ENCODE measurements at regions not wholly inside any gene's neighbourhood (a gene's known extent, or its start where the extent isn't known, plus 50 kb on each side); places are given as distances from the start of the nearest gene placed in this dataset.

DNA sequence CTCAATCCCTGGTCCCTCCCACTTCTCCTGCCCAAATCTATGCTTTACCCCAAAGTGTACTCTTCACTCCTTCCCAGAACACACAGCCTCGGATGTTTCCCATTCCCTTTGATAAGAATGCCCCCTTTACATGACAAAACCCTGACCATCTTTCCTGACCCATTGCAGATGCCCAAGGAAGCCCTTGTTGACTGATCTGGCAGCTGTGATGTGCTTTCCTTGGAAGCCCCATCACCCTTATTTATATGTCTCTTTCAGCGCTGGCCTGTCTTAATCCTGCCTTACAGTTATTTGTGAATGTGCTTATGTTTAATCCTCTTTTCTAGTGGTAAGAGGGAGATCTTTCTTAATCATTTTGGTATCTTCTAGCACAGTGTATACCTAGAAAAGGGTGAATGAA, 523.1 kb downstream of the CD83 start:
- no peak overlapping the region for H2BK5ac ChIP-seq (ENCODE audit: low read depth, low read length, poor library complexity, severe bottlenecking)
- H4K91ac ChIP-seq (ENCODE audit: low read length): no peak overlapping the region
- WGBS: 79% methylated on average over 2 of the region's 2 CpGs
- no peak overlapping the region for H2AK5ac ChIP-seq (ENCODE audit: low read length, severe bottlenecking)
- H3K23ac ChIP-seq (ENCODE audit: low read length in 2 of 2): no peak overlapping the region
- H3K36me3 ChIP-seq (ENCODE audit: control insufficient read depth in 1 of 2, insufficient read depth in 2 of 2, low read depth in 1 of 2, low read length in 2 of 2): no peaks in the 10 kb centered on the region
- no peak overlapping the region for H4K8ac ChIP-seq (ENCODE audit: low read length)
- no peak overlapping the region for H3K4me3 ChIP-seq (ENCODE audit: insufficient read depth in 1 of 2, low read depth in 1 of 2, low read length in 2 of 2)
- H3K27ac ChIP-seq (ENCODE audit: low read length, poor library complexity, severe bottlenecking): no peak overlapping the region
- H3K4me2 ChIP-seq (ENCODE audit: low read length, poor library complexity, severe bottlenecking): no peak overlapping the region
- no peak overlapping the region for H3K9ac ChIP-seq (ENCODE audit: low read length)
- H3K27me3 ChIP-seq (ENCODE audit: control insufficient read depth in 1 of 2, insufficient read depth in 1 of 2, low read length in 2 of 2): peaks cover 0 to 6% of the 10 kb centered on the region in 2 experiments
- no peak overlapping the region for H3K18ac ChIP-seq (ENCODE audit: low read depth in 1 of 2, low read length in 2 of 2)
- DNase-seq: no peak
- H3K4me1 ChIP-seq (ENCODE audit: control insufficient read depth, insufficient read depth, low read depth, low read length): no peaks in the 10 kb centered on the region
- no peak overlapping the region for H2BK15ac ChIP-seq (ENCODE audit: low read depth, poor library complexity, severe bottlenecking)
- no peak overlapping the region for H3K14ac ChIP-seq (ENCODE audit: low read length in 2 of 2)
- H2AFZ ChIP-seq (ENCODE audit: low read depth, low read length): no peak overlapping the region
- no peak overlapping the region for H2BK12ac ChIP-seq (ENCODE audit: low read length in 2 of 2)
- H3K79me1 ChIP-seq (replicated peaks; ENCODE audit: low read length, poor library complexity, severe bottlenecking): no peaks in the 10 kb centered on the region
- H3K9me3 ChIP-seq (ENCODE audit: control insufficient read depth, low read length): no peaks in the 10 kb centered on the region
- no peak overlapping the region for H2BK120ac ChIP-seq (ENCODE audit: low read depth, low read length)
- no peak overlapping the region for H3K4ac ChIP-seq (ENCODE audit: low read depth in 1 of 2, low read length in 2 of 2)

DNA sequence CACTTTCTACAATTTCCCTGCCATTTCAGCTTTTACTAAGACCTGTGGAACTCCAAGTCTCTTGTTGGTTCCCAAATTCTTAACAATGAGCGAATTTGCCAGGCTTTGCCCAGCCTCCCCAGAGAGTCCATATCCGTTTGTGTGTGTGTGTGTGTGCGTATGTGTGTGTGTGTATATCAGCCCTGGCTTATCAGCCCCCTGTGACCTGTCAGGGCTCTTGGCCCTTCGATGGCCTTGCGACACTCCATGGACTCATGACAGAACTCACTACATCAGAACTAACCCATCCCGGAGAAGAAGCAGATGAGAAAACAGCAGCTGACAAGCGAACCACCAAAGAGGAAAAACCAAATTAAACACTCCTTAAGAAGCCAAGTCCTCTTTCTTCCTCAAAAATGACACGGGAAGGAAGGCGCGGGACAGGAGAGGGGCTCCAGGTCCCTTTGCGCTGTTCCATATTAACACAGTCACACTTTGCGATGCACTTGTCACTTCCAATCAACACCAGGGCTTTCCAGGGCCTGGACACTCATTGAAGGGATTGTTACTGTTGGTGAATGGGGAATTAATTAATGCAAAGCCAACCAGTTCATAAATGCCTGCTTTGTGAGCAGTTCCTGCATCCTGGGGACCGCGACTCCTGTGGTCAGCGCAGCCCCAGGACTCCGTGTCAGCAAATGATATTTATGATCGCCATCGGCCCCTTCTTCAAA, 524.0 kb downstream of the CD83 start:
- Histone ChIP-seq H3K36me3 (ENCODE audit: control insufficient read depth in 1 of 2, insufficient read depth in 2 of 2, low read depth in 1 of 2, low read length in 2 of 2) (no peaks in the 10 kb centered on the region), H3K4me3 (ENCODE audit: insufficient read depth in 1 of 2, low read depth in 1 of 2, low read length in 2 of 2) (no peak overlapping the region), H3K14ac (ENCODE audit: low read length in 2 of 2) (no peak overlapping the region), H3K4ac (ENCODE audit: low read depth in 1 of 2, low read length in 2 of 2) (no peak overlapping the region), H3K79me1 (replicated peaks; ENCODE audit: low read length, poor library complexity, severe bottlenecking) (no peaks in the 10 kb centered on the region), H2BK15ac (ENCODE audit: low read depth, poor library complexity, severe bottlenecking) (no peak overlapping the region), H3K18ac (ENCODE audit: low read depth in 1 of 2, low read length in 2 of 2) (no peak overlapping the region), H4K91ac (ENCODE audit: low read length) (no peak overlapping the region), H3K23ac (ENCODE audit: low read length in 2 of 2) (no peak overlapping the region), H2BK5ac (ENCODE audit: low read depth, low read length, poor library complexity, severe bottlenecking) (no peak overlapping the region), H2BK12ac (ENCODE audit: low read length in 2 of 2) (no peak overlapping the region), H2AFZ (ENCODE audit: low read depth, low read length) (no peak overlapping the region), H3K9ac (ENCODE audit: low read length) (no peak overlapping the region), H2AK5ac (ENCODE audit: low read length, severe bottlenecking) (no peak overlapping the region), H3K27me3 (ENCODE audit: control insufficient read depth in 1 of 2, insufficient read depth in 1 of 2, low read length in 2 of 2) (peaks cover 0 to 6% of the 10 kb centered on the region in 2 experiments), H3K27ac (ENCODE audit: low read length, poor library complexity, severe bottlenecking) (no peak overlapping the region), H3K9me3 (ENCODE audit: control insufficient read depth, low read length) (no peaks in the 10 kb centered on the region), H3K4me2 (ENCODE audit: low read length, poor library complexity, severe bottlenecking) (no peak overlapping the region), H4K8ac (ENCODE audit: low read length) (no peak overlapping the region), H2BK120ac (ENCODE audit: low read depth, low read length) (no peak overlapping the region), H3K4me1 (ENCODE audit: control insufficient read depth, insufficient read depth, low read depth, low read length) (no peaks in the 10 kb centered on the region)
- no peak for DNase-seq
- 94% methylated on average over 14 of the region's 18 CpGs for WGBS

DNA sequence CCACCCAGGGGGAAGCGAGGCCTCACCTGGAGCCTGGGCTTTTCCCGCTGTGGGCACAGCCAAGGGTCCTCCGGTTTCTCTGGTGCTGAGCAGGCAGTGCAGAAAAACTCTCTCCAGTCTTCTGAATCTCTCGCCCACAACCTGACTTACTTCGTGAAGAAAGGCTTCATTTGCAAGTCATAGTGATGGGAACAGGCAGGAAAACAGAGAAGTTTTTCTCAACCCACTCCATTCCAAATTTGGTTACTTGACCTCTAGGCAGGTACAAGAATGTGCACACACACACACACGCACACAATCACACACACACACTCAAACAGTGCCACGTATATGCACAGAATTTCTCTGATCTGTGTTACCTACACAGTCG, 524.5 kb downstream of the CD83 start:
- Histone ChIP-seq H3K23ac (ENCODE audit: low read length in 2 of 2) (no peak overlapping the region), H3K36me3 (ENCODE audit: control insufficient read depth in 1 of 2, insufficient read depth in 2 of 2, low read depth in 1 of 2, low read length in 2 of 2) (no peaks in the 10 kb centered on the region), H3K4me3 (ENCODE audit: insufficient read depth in 1 of 2, low read depth in 1 of 2, low read length in 2 of 2) (no peak overlapping the region), H3K79me1 (replicated peaks; ENCODE audit: low read length, poor library complexity, severe bottlenecking) (no peaks in the 10 kb centered on the region), H3K4me1 (ENCODE audit: control insufficient read depth, insufficient read depth, low read depth, low read length) (no peaks in the 10 kb centered on the region), H2BK120ac (ENCODE audit: low read depth, low read length) (no peak overlapping the region), H3K9ac (ENCODE audit: low read length) (no peak overlapping the region), H2BK15ac (ENCODE audit: low read depth, poor library complexity, severe bottlenecking) (no peak overlapping the region), H2BK5ac (ENCODE audit: low read depth, low read length, poor library complexity, severe bottlenecking) (no peak overlapping the region), H3K9me3 (ENCODE audit: control insufficient read depth, low read length) (no peaks in the 10 kb centered on the region), H3K27me3 (ENCODE audit: control insufficient read depth in 1 of 2, insufficient read depth in 1 of 2, low read length in 2 of 2) (peaks cover 0 to 6% of the 10 kb centered on the region in 2 experiments), H3K27ac (ENCODE audit: low read length, poor library complexity, severe bottlenecking) (no peak overlapping the region), H3K18ac (ENCODE audit: low read depth in 1 of 2, low read length in 2 of 2) (no peak overlapping the region), H2BK12ac (ENCODE audit: low read length in 2 of 2) (no peak overlapping the region), H4K8ac (ENCODE audit: low read length) (no peak overlapping the region), H3K4ac (ENCODE audit: low read depth in 1 of 2, low read length in 2 of 2) (no peak overlapping the region), H2AFZ (ENCODE audit: low read depth, low read length) (no peak overlapping the region), H4K91ac (ENCODE audit: low read length) (no peak overlapping the region), H3K4me2 (ENCODE audit: low read length, poor library complexity, severe bottlenecking) (no peak overlapping the region), H2AK5ac (ENCODE audit: low read length, severe bottlenecking) (no peak overlapping the region), H3K14ac (ENCODE audit: low read length in 2 of 2) (no peak overlapping the region)
- 88% methylated on average over 7 of the region's 8 CpGs for WGBS
- no peak for DNase-seq

DNA sequence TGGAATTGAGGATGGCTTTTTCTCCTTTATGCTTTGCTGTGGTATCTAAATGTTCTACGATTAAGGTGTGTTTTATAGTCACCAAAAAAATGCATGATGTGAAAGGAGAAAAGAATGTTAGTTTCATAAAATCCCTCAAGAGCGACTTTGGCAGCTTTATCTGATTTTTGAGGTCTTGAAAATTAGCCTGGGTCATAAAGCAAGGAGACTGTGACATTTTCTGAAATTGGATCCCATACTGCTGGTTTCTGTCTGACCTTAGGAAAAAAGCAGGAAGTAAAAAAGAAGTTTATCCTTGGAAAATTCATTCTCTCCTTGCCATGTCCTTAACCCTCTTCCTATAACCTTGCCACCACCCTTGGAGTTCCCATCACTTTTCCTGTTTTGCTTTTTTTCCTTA, 525.3 kb downstream of the CD83 start:
- no peak overlapping the region for H2BK120ac ChIP-seq (ENCODE audit: low read depth, low read length)
- H2AFZ ChIP-seq (ENCODE audit: low read depth, low read length): no peak overlapping the region
- H3K27ac ChIP-seq (ENCODE audit: low read length, poor library complexity, severe bottlenecking): no peak overlapping the region
- H3K14ac ChIP-seq (ENCODE audit: low read length in 2 of 2): no peak overlapping the region
- no peak overlapping the region for H4K8ac ChIP-seq (ENCODE audit: low read length)
- no peak for DNase-seq
- H4K91ac ChIP-seq (ENCODE audit: low read length): no peak overlapping the region
- H3K23ac ChIP-seq (ENCODE audit: low read length in 2 of 2): no peak overlapping the region
- no peaks in the 10 kb centered on the region for H3K79me1 ChIP-seq (replicated peaks; ENCODE audit: low read length, poor library complexity, severe bottlenecking)
- H3K9ac ChIP-seq (ENCODE audit: low read length): no peak overlapping the region
- 76% methylated on average over 2 of the region's 2 CpGs for WGBS
- H3K4ac ChIP-seq (ENCODE audit: low read depth in 1 of 2, low read length in 2 of 2): no peak overlapping the region
- no peaks in the 10 kb centered on the region for H3K4me1 ChIP-seq (ENCODE audit: control insufficient read depth, insufficient read depth, low read depth, low read length)
- peaks cover 0 to 6% of the 10 kb centered on the region in 2 experiments for H3K27me3 ChIP-seq (ENCODE audit: control insufficient read depth in 1 of 2, insufficient read depth in 1 of 2, low read length in 2 of 2)
- no peak overlapping the region for H2BK5ac ChIP-seq (ENCODE audit: low read depth, low read length, poor library complexity, severe bottlenecking)
- H3K4me3 ChIP-seq (ENCODE audit: insufficient read depth in 1 of 2, low read depth in 1 of 2, low read length in 2 of 2): no peak overlapping the region
- H3K9me3 ChIP-seq (ENCODE audit: control insufficient read depth, low read length): no peaks in the 10 kb centered on the region
- no peak overlapping the region for H2BK15ac ChIP-seq (ENCODE audit: low read depth, poor library complexity, severe bottlenecking)
- no peak overlapping the region for H3K4me2 ChIP-seq (ENCODE audit: low read length, poor library complexity, severe bottlenecking)
- H2AK5ac ChIP-seq (ENCODE audit: low read length, severe bottlenecking): no peak overlapping the region
- no peaks in the 10 kb centered on the region for H3K36me3 ChIP-seq (ENCODE audit: control insufficient read depth in 1 of 2, insufficient read depth in 2 of 2, low read depth in 1 of 2, low read length in 2 of 2)
- H3K18ac ChIP-seq (ENCODE audit: low read depth in 1 of 2, low read length in 2 of 2): no peak overlapping the region
- H2BK12ac ChIP-seq (ENCODE audit: low read length in 2 of 2): no peak overlapping the region

Measured in mesenchymal stem cell (in vitro differentiated cells and primary cell).